Stimulated activated CD4-positive, alpha-beta T cell treated with anti-CD3 and anti-CD28 coated beads, Interleukin-15, amount 100 ng/mL, for 24 hours (primary cell): ENCODE measurements at regions not wholly inside any gene's neighbourhood (a gene's known extent, or its start where the extent isn't known, plus 50 kb on each side); places are given as distances from the start of the nearest gene placed in this dataset.

ENCODE experiments used
- DNase-seq: peaks from one replicate; pipeline ENCODE4 v3.0.0-alpha.2; 2020

DNA sequence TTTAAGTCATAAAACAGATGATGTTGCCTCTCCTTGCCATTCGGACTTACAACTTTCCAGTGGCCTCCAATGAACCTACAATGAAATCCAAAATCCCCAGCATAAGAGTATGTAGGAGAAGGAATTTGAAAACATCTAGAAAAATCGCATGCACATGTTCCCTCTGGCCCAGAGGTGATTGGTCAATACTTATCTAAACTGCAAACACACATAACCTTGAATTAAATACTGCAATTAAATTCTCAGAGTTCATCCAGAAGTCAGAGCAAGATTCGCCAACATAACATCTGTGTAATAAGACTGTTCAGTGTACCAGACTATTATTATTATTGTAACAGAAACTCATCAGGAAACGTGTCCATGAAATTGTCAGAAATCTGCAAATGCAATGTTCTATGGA is 82.2 kb upstream of the USP29 start:
- DNase-seq: no peak

DNA sequence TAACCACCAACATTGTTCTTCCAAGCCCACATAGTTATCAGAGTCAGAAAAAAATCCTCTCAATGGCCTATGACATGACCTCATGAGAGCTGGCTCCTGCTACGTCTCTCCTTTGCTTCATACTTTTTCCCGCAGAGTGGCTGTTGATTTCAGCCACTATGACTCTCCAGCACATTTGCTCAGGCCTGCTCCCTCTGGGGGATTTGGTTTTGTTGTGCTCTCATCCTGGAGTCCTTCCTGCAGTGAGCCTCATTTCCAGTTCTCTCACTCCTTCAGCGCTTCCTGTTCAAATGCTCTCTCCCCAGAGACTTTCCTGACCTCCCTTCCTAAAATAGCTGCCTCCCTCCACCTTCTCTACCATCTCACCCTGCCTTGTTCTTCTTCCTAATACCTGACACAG is 72.0 kb upstream of the USP29 start:
- DNase-seq: no peak

DNA sequence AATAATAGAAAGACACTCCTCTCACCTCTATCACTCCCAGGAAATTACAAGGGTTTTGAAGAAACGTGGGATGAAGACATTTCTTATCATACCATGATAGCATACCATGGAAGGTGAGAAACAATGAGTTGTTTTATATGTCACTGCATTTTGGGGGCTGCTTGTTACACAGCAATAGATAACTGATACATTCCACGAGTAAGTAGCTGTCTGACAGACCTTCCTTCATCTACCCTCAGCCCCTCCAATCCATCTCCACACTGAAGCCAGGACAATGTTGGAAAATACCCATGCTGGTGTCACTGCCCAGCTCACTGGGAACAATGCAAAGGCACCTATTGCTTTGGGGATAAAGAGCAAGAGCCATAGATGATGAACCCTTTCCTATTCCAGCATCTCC is 68.9 kb upstream of the USP29 start:
- DNase-seq: no peak

DNA sequence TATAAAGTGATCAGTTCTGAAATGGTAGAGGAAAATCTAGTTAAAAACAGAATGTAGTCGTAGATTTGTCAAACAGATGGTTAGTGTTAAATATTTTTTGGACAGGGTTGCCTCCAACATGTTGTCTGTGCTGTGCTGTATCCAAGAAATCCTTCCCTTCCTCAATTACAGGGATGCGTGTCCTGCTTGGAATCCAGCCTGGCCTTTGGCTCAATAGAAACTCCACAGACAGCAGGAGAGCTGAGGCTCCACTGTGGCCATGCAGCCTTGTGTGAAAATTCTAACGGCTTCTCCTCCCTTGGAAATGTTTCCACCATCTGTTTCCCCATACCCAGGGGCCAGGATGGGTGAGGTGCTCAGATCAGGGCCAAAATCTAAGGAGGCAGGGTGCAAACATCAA is 67.7 kb upstream of the USP29 start:
- DNase-seq: no peak

DNA sequence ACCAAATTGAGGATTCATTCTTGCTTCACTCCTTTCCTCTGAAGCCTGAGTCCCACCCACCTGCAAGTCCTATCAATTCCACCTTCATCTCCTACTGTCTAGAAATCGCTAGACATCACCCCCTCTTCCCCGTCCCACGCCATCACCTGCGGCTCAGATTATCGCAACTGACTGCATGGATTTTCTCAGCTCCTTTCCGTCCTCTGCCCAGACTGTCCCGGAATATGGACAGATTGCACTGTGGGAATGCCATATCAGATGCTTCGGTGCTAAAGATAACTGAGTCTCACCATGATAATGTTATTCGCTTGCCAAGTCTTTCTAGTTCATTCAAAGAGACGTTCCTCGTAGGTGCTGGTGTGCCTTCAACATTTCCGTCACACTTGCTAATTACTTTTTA is 66.4 kb upstream of the USP29 start:
- DNase-seq: no peak

DNA sequence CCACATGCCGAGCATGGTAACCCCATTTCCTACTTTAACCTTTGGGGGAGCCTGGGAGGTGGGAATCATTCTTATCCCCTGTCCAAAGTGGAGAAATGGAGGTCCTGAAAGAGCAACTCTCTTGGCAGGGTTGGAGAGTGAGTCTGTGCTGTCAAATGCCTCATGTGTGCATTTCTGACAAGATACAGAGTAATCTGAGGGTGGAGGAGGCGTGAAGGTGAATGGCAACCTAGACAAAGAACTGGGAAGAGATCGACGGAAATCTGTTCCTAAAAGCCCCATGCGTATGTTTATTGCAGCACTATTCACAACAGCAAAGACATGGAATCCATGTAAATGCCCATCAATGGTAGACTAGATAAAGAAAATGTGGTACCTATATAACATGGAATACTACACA is 63.8 kb upstream of the USP29 start:
- no peak for DNase-seq

DNA sequence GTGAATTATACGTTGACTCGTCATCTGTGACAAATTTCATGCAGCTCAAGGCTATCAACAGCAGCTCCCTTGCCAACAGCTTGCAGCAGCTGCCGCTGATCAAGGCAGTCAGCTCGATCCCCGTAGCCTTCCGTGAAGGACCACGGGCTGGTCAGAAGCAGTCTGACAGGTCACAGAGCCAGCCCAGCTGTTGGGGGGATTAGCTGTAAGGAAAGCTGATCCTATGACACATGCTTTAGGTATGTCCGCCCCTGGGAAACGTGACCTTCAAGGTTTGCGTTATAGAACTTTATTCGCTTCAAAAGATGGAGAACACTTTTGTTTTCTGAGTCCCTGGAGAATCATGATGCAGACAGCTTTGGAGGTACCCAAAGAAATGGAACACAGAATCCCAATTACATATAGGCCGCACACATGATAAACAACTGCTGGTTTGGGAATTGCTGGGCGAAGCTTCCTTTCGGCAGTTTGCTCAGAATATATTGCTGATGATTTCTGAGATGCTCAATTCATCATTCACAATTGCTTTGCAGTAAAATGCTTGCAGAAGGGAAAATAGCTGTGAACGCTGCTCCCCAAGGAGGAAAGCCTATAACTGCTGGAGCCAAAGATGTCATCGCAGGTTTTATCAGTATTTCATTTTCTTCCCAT is 62.6 kb upstream of the USP29 start:
- DNase-seq: no peak

DNA sequence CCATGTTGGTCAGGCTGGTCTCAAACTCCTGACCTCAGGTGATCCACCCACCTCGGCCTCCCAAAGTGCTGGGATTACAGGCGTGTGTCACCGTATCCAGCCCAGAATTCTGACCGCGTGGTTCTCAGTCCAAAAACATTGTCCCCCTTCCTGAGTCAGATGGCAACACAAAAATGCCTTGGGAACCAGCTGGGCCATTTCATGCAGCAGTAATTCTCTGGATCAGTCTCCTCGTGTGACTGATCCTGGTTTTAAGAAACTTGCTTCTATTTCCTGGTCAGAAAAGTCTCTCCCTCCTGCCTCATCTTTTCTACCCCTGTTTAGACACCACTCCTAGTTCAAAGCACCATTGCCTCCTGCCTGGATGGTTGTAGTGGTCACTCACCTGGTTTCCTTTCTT is 60.9 kb upstream of the USP29 start:
- DNase-seq: no peak

DNA sequence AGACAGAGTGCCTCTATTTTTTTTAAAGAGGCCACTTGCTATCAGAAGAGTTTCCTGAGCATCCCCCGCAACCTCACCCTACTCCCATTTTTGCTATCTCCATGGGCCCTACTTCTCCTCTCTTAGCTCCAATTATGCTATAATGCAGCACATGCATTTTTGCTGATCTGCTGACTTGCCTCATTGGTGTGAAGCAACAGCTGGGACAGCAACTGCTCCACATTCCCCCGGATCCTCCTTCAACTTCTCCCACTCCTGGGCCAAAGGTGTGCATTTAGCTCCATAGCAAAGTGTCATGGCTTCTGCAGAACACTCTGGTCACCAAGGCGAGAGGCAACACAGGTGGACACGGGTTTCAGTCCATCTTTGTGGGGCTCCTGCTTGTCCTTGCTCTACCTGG is 56.7 kb upstream of the USP29 start:
- DNase-seq: no peak

DNA sequence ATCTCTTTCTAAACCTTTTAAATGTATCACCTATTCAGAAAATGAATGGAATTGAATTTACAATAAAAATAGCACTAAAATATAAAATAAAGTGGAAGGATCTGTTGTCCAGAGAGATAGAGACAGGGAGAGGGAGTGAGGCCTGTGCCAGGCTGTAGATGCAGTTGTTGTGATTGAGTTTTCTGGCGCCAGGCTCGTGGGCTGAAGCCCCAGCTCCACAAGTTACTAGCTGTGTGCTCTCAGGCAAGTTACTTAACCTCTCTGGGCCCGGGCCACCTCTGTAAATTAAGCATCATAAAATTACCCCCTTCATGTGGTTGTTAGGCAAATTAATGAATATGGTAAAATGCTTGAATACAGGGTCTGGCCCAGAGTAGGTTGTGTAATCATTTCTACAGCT is 52.3 kb upstream of the USP29 start:
- no peak for DNase-seq

DNA sequence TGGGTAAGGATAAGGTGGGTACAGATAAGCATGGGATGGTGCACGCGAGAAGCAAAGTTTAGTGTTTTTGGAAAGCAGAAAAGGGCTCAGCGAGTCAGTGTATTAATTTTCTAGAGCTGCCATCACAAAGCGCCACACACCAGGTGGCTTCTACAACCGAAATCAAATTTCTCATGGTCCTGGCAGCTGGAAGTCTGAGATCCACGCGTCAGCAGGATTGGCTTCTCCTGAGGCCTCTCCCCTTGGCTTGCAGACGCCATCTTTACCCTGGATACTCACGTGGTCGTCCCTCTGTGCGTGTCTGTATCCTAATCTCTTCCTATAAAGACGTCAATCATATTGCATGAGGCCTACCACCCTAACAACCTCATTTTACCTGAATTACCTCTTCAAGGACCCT is 51.5 kb upstream of the USP29 start:
- no peak for DNase-seq

DNA sequence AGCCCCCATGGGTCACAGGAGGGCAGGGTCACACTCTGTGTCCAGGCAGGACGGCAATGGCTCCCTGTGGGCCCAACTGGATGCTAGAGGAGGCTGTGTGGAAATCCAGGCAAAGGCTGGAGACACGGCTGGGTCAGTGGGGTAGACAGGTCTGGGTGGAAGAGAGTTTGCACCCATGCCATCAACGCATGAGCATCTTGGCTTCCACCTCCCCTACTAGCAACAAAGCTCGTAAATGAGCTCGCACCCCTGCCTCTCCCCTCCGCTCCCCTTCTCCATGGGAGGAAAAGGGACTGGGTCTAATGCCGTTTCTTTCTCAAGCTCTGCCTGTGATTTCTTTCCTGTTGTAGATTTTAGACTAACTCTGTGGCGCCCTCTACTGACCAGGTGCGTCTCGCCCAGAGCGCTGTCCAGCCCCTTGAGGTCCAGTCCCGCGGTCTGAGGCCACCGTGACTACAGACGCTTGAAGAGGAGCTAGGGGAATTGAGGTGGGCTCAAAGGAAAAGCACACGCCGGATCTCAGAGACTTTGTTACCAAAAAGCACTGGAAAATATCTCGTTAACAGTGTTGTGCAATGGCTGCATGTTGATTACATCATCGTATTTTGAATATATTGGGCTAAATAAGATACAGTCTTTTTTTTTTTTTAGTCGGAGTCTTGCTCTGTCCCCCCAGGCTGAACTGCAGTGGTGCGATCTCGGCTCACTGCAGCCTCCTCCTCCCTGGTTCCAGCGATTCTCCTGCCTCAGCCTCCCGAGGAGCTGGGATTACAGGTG is 50.7 kb upstream of the USP29 start:
- peak; percentile 4 for DNase-seq
